ENCODE measurements at regions not wholly inside any gene's neighbourhood (a gene's known extent, or its start where the extent isn't known, plus 50 kb on each side); places are given as distances from the start of the nearest gene placed in this dataset.

DNA sequence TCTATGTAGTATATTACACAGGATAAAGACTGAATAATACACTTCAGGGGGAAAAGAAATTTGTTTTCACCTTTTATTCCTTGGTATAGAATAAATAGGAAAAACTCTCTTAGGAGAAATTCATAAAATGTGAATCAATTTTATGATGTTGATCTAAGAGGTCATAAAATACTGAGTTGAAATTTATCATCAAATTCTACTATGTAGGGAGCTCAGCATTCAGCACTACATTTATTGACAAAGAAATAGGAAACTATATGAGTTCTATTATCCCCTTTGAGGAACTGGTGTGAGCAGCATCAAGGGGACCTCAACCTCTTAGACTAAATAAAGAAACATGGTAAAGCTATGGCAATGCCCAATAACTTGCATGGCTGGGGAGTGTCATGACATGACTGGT lies 348.2 kb upstream of the SMIM31 start:
- H3K9me3 ChIP-seq (ENCODE audit: control insufficient read depth, low read length), result no peaks in the 10 kb centered on the region
- H3K4me1 ChIP-seq (ENCODE audit: control insufficient read depth, insufficient read depth, low read length), result no peaks in the 10 kb centered on the region
- H3K27me3 ChIP-seq (replicated peaks; ENCODE audit: control insufficient read depth, insufficient read depth, low read length), result no peaks in the 10 kb centered on the region
- no peak overlapping the region for H3K4me3 ChIP-seq (ENCODE audit: low read length)
- DNase-seq (ENCODE audit: low read depth), result no peak
- H3K9ac ChIP-seq (ENCODE audit: low read length), result no peak overlapping the region
- no peaks in the 10 kb centered on the region for H3K36me3 ChIP-seq (ENCODE audit: control insufficient read depth, insufficient read depth, low read length, severe bottlenecking)

DNA sequence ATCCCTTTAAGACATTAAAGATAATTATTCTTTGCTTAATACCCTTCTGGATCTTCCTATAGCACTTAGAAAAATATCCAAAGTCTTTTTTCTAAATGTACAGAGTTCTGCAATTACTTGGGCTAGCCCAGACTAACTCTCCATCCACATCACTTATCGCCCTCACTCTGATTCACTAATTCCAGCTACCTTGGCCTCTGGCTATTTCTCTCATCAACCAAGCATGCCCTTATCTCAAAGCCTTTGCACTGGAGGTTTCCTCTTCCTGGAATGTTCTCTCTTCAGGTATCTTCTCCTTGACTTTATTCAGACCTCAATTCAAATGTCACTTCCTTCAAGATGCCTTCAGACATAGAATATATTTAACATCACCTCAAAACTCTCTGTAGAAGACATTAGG lies 345.1 kb upstream of the SMIM31 start:
- Histone ChIP-seq H3K9ac (ENCODE audit: low read length) (no peak overlapping the region), H3K36me3 (ENCODE audit: control insufficient read depth, insufficient read depth, low read length, severe bottlenecking) (no peaks in the 10 kb centered on the region), H3K4me3 (ENCODE audit: low read length) (no peak overlapping the region), H3K27me3 (replicated peaks; ENCODE audit: control insufficient read depth, insufficient read depth, low read length) (no peaks in the 10 kb centered on the region), H3K4me1 (ENCODE audit: control insufficient read depth, insufficient read depth, low read length) (no peaks in the 10 kb centered on the region), H3K9me3 (ENCODE audit: control insufficient read depth, low read length) (peaks cover 6% of the 10 kb centered on the region)
- no peak for DNase-seq (ENCODE audit: low read depth)

DNA sequence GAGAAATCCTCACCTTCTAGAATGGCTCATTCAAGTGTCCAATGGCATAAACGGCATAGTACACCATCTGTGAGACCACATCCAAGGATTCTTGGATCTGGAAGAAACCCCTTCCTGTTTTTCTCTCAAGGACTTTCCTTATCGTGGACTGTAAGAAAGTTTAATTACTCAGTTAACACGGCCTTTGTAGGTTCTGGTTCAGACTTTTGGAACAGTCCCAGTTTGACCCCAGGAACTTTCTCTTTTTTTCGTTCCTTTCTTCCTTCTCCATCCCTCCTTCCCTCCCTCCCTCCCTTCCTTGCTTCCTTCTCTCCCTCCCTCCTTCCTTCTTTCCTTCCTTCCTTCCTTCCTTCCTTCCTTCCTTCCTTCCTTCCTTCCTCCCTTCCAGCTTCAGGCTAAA lies 343.5 kb upstream of the SMIM31 start:
- Histone ChIP-seq H3K9me3 (ENCODE audit: control insufficient read depth, low read length) (peaks cover 6% of the 10 kb centered on the region), H3K4me3 (ENCODE audit: low read length) (no peak overlapping the region), H3K9ac (ENCODE audit: low read length) (no peak overlapping the region), H3K4me1 (ENCODE audit: control insufficient read depth, insufficient read depth, low read length) (no peaks in the 10 kb centered on the region), H3K27me3 (replicated peaks; ENCODE audit: control insufficient read depth, insufficient read depth, low read length) (no peaks in the 10 kb centered on the region), H3K36me3 (ENCODE audit: control insufficient read depth, insufficient read depth, low read length, severe bottlenecking) (no peaks in the 10 kb centered on the region)
- no peak for DNase-seq (ENCODE audit: low read depth)

DNA sequence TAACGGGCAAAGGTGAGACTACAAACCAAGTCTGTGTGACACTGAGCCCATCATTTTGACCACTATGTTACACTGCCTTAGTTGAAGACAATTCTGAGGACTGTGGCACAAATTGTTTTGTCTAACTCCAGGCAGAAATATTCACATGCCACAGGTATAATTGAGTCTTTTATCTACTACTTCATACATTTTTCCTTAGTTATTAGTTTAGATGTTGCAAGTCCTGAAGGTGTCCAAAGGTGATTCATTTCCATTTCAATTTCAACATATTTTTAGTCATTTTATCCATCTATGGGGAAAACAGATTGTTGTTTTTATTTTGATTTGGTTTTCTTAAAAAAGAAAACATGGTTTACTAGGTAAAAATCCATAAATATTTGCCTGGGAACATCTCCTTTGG lies 341.7 kb upstream of the SMIM31 start:
- Histone ChIP-seq H3K27me3 (replicated peaks; ENCODE audit: control insufficient read depth, insufficient read depth, low read length) (no peaks in the 10 kb centered on the region), H3K36me3 (ENCODE audit: control insufficient read depth, insufficient read depth, low read length, severe bottlenecking) (no peaks in the 10 kb centered on the region), H3K9ac (ENCODE audit: low read length) (no peak overlapping the region), H3K4me1 (ENCODE audit: control insufficient read depth, insufficient read depth, low read length) (no peaks in the 10 kb centered on the region), H3K9me3 (ENCODE audit: control insufficient read depth, low read length) (peaks cover 6% of the 10 kb centered on the region), H3K4me3 (ENCODE audit: low read length) (no peak overlapping the region)
- DNase-seq (ENCODE audit: low read depth), result no peak

DNA sequence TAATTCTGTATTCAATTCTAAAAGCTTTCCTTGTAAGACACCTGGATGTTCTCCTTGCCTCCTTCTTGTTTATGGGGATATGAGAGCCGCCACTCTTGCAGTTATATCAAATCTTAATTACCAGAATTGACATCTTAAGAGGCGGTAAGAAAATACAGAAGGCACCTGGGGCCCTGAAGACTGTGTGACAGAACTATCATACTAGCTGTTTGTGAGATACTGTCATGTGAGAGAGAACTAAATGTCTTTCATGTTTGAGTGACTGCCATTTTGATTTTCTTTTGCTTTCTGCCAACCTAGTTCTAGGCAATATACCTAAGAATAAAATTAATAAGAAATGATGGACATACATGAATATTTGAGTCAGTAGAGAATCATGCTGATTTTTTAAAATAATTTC lies 340.2 kb upstream of the SMIM31 start:
- Histone ChIP-seq H3K27me3 (replicated peaks; ENCODE audit: control insufficient read depth, insufficient read depth, low read length) (no peaks in the 10 kb centered on the region), H3K36me3 (ENCODE audit: control insufficient read depth, insufficient read depth, low read length, severe bottlenecking) (no peaks in the 10 kb centered on the region), H3K9me3 (ENCODE audit: control insufficient read depth, low read length) (peaks cover 10% of the 10 kb centered on the region), H3K4me1 (ENCODE audit: control insufficient read depth, insufficient read depth, low read length) (no peaks in the 10 kb centered on the region), H3K9ac (ENCODE audit: low read length) (no peak overlapping the region), H3K4me3 (ENCODE audit: low read length) (no peak overlapping the region)
- no peak for DNase-seq (ENCODE audit: low read depth)

DNA sequence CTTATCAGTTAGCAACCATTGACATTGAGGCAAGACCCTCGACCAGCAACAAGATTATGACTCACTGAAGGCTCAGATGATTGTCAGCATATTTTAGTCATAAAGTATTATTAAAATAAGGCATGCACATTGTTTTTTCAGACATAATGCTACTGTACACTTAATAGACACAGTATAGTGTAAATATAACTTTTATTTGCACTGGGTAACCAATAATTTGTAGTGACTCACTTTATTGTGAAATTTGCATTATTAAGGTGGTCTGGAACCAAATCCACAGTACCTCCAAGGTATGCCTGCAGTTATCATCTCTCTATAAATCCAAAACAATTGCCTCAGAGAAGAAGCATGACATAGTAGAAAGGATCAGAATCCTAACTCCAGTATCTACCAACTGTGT lies 330.1 kb upstream of the SMIM31 start:
- no peaks in the 10 kb centered on the region for H3K4me1 ChIP-seq (ENCODE audit: control insufficient read depth, insufficient read depth, low read length)
- no peaks in the 10 kb centered on the region for H3K36me3 ChIP-seq (ENCODE audit: control insufficient read depth, insufficient read depth, low read length, severe bottlenecking)
- no peak overlapping the region for H3K4me3 ChIP-seq (ENCODE audit: low read length)
- DNase-seq (ENCODE audit: low read depth), result no peak
- no peak overlapping the region for H3K9ac ChIP-seq (ENCODE audit: low read length)
- no peaks in the 10 kb centered on the region for H3K9me3 ChIP-seq (ENCODE audit: control insufficient read depth, low read length)
- H3K27me3 ChIP-seq (replicated peaks; ENCODE audit: control insufficient read depth, insufficient read depth, low read length), result no peaks in the 10 kb centered on the region

DNA sequence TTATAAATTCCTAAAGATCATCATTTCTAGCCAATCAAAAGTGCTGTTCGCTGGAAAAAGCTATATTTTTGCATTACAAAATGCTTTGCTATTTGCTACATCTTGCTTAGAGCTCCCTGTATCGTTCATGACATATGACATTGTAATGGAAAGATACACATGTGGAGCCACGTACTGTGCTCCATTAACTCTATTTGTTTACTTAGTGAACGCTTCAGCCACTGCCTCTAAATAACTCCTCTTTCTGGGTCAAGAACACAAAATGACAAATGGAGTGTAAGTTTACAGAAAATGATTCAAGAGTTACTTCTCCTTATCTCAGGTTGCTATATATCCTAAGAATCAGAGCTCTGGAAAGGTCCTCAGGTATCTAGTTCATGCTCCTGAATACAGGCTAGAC lies 329.1 kb upstream of the SMIM31 start:
- H3K9me3 ChIP-seq (ENCODE audit: control insufficient read depth, low read length), result no peaks in the 10 kb centered on the region
- H3K27me3 ChIP-seq (replicated peaks; ENCODE audit: control insufficient read depth, insufficient read depth, low read length), result no peaks in the 10 kb centered on the region
- no peaks in the 10 kb centered on the region for H3K4me1 ChIP-seq (ENCODE audit: control insufficient read depth, insufficient read depth, low read length)
- H3K4me3 ChIP-seq (ENCODE audit: low read length), result no peak overlapping the region
- no peaks in the 10 kb centered on the region for H3K36me3 ChIP-seq (ENCODE audit: control insufficient read depth, insufficient read depth, low read length, severe bottlenecking)
- H3K9ac ChIP-seq (ENCODE audit: low read length), result no peak overlapping the region
- DNase-seq (ENCODE audit: low read depth), result no peak

DNA sequence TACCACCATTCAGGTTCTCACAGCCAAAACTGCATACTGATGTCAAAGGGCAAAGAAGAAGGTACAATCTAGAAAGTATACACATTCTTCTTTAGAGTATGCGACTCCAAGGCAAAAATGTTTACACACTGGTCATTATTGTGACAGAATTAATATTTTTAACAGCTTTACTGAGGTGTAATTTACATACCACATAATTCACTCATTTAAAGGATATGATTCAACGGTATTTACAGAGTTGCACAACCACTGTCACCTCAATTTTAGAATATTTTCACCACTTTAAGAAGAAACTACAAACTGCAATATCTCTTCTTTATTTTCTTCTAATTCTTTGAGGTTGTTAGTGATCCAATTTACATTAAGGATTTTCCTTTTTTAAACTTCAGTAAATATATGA lies 325.4 kb upstream of the SMIM31 start:
- Histone ChIP-seq H3K36me3 (ENCODE audit: control insufficient read depth, insufficient read depth, low read length, severe bottlenecking) (no peaks in the 10 kb centered on the region), H3K27me3 (replicated peaks; ENCODE audit: control insufficient read depth, insufficient read depth, low read length) (no peaks in the 10 kb centered on the region), H3K4me3 (ENCODE audit: low read length) (no peak overlapping the region), H3K9ac (ENCODE audit: low read length) (no peak overlapping the region), H3K4me1 (ENCODE audit: control insufficient read depth, insufficient read depth, low read length) (no peaks in the 10 kb centered on the region), H3K9me3 (ENCODE audit: control insufficient read depth, low read length) (no peaks in the 10 kb centered on the region)
- DNase-seq (ENCODE audit: low read depth), result no peak

DNA sequence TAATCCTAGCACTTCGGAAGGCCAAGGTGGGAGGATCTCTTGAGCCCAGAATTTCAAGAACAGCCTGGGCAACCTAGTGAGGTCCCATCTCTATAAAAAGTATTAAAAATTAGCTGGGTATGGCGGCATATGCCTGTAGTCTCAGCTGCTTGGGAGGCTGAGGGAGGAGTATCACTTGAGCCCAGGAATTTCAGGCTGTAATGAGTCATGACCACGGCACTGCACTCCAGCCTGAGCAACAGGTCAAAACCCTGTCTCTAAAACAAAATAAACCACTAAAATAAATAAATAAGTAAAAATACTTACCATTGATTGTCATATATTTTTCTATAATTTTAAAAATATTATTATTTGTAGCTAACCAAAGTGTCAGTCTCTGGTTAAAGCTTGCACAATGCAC lies 315.6 kb upstream of the SMIM31 start:
- DNase-seq (ENCODE audit: low read depth), result no peak
- Histone ChIP-seq H3K9me3 (ENCODE audit: control insufficient read depth, low read length) (no peaks in the 10 kb centered on the region), H3K27me3 (replicated peaks; ENCODE audit: control insufficient read depth, insufficient read depth, low read length) (no peaks in the 10 kb centered on the region), H3K36me3 (ENCODE audit: control insufficient read depth, insufficient read depth, low read length, severe bottlenecking) (no peaks in the 10 kb centered on the region), H3K4me3 (ENCODE audit: low read length) (no peak overlapping the region), H3K9ac (ENCODE audit: low read length) (no peak overlapping the region), H3K4me1 (ENCODE audit: control insufficient read depth, insufficient read depth, low read length) (peaks cover 7% of the 10 kb centered on the region)

DNA sequence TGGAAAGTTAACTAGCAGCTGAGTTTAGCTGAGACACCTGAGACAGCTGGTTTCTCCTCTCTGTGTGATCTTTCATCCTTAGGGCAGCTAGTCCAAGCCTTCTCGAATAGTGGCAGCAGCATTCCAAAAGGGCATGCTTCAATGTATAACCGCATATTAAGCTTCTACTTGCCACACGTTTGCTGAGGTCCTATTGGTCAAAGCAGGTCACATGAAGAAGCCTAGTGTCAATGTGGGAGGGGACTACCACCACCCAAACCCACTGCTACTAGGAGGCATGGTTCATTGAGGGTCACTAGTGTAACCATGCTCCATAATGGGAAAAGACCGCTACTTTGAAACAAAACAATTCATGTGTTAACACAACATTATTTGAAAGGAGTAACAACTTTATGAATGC lies 314.9 kb upstream of the SMIM31 start:
- no peaks in the 10 kb centered on the region for H3K9me3 ChIP-seq (ENCODE audit: control insufficient read depth, low read length)
- no peak overlapping the region for H3K4me3 ChIP-seq (ENCODE audit: low read length)
- H3K9ac ChIP-seq (ENCODE audit: low read length), result no peak overlapping the region
- DNase-seq (ENCODE audit: low read depth), result no peak
- H3K36me3 ChIP-seq (ENCODE audit: control insufficient read depth, insufficient read depth, low read length, severe bottlenecking), result no peaks in the 10 kb centered on the region
- H3K27me3 ChIP-seq (replicated peaks; ENCODE audit: control insufficient read depth, insufficient read depth, low read length), result no peaks in the 10 kb centered on the region
- peaks cover 7% of the 10 kb centered on the region for H3K4me1 ChIP-seq (ENCODE audit: control insufficient read depth, insufficient read depth, low read length)

DNA sequence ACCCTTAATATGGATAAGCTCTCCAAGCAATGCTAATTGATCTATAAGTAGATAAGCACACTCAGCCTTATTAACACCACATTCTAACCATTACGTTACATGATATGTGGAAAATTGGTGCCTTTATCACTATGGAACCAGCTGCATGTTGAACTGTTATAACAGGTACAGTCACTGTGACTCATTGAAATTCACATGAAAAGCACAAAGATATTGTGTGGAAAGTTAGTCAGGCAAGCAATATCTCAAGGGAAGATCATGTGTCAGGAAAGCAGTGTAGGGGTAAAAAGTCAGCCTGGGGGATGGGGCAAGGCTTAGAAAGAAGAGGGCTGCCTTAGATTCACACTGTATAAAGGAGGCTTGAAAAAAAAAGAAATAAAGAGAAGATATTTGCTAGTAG lies 313.7 kb upstream of the SMIM31 start:
- Histone ChIP-seq H3K4me3 (ENCODE audit: low read length) (no peak overlapping the region), H3K27me3 (replicated peaks; ENCODE audit: control insufficient read depth, insufficient read depth, low read length) (no peaks in the 10 kb centered on the region), H3K9me3 (ENCODE audit: control insufficient read depth, low read length) (no peaks in the 10 kb centered on the region), H3K36me3 (ENCODE audit: control insufficient read depth, insufficient read depth, low read length, severe bottlenecking) (no peaks in the 10 kb centered on the region), H3K9ac (ENCODE audit: low read length) (no peak overlapping the region), H3K4me1 (ENCODE audit: control insufficient read depth, insufficient read depth, low read length) (peaks cover 7% of the 10 kb centered on the region)
- no peak for DNase-seq (ENCODE audit: low read depth)

DNA sequence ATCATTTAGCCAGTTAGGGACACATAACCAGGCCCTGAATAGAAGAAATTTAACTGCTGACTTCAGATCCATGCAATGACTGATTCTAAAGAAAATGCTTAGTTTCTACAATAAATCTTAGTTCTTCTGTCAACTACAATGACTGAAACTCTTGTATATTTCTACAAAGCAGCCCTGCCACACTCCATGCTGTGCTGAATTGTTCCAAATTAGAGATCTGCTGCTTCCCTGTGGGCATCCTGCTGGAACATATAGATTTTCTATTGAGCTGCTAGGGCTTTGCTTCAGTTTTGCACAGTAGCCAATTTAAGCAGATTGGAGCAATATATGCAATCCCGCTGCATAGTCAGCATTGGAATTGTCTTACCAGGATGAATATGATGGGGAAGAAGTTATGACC lies 312.8 kb upstream of the SMIM31 start:
- DNase-seq (ENCODE audit: low read depth), result no peak
- Histone ChIP-seq H3K9me3 (ENCODE audit: control insufficient read depth, low read length) (no peaks in the 10 kb centered on the region), H3K9ac (ENCODE audit: low read length) (no peak overlapping the region)

More for the DNA sequence above, 312.8 kb upstream of the SMIM31 start:
- H3K27me3 ChIP-seq (replicated peaks; ENCODE audit: control insufficient read depth, insufficient read depth, low read length), result no peaks in the 10 kb centered on the region
- H3K4me1 ChIP-seq (ENCODE audit: control insufficient read depth, insufficient read depth, low read length), result peaks cover 7% of the 10 kb centered on the region
- H3K36me3 ChIP-seq (ENCODE audit: control insufficient read depth, insufficient read depth, low read length, severe bottlenecking), result no peaks in the 10 kb centered on the region
- no peak overlapping the region for H3K4me3 ChIP-seq (ENCODE audit: low read length)

All from adipocyte (in vitro differentiated cells).